BE2C (cell line): ENCODE measurements at regions not wholly inside any gene's neighbourhood (a gene's known extent, or its start where the extent isn't known, plus 50 kb on each side); places are given as distances from the start of the nearest gene placed in this dataset.

Experiments
- DNase-seq: peaks from one replicate; pipeline ENCODE4 v3.0.0-alpha.2; 2020
- H3K27me3 ChIP-seq: fragments of 250-450 bp; sonication (Bioruptor Pico); 2 replicates; pipeline ENCODE4 v1.5.1; 2020; ENCODE audit warnings: mild to moderate bottlenecking
- H3K36me3 ChIP-seq: fragments of 250-450 bp; sonication (Bioruptor Pico); 2 replicates; pipeline ENCODE4 v1.5.1; 2020; ENCODE audit warnings: mild to moderate bottlenecking
- H3K4me1 ChIP-seq: fragments of 250-450 bp; sonication (Bioruptor Pico); 2 replicates; pipeline ENCODE4 v1.5.1; 2020
- H3K4me3 ChIP-seq: 2 replicates; pipeline ENCODE4 v1.5.1; 2011; ENCODE audit warnings: low read depth, low read length
- H3K9me3 ChIP-seq: fragments of 250-450 bp; sonication (Bioruptor Pico); 2 replicates; pipeline ENCODE4 v1.5.1; 2020
- TF ChIP-seq, protein P1 (sequence below): IDR thresholded peaks from 2 replicates; pipeline ENCODE4 v1.5.1; 2012; ENCODE audit warnings: mild to moderate bottlenecking, low read depth, low read length

DNA sequence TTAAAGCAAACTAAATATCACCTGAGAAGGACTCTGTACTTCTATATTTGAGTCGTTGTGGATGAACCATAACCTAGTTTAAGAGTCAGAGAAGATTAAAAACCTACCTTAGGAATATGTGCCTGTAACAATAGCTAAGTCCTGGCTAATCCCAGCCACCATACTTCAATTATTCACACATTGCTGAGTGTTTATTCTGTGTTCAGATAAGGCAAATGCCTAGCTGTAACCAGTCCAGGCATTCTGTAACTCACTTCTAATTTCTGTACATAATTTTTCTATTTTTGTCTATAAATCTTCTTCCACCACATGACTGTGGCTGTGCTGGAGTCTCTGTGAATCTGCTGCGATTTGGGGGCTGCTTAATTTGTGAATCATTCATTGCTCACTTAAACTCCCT lies 441.9 kb upstream of the ADAMTS5 start:
- TF ChIP-seq, protein P1, sequence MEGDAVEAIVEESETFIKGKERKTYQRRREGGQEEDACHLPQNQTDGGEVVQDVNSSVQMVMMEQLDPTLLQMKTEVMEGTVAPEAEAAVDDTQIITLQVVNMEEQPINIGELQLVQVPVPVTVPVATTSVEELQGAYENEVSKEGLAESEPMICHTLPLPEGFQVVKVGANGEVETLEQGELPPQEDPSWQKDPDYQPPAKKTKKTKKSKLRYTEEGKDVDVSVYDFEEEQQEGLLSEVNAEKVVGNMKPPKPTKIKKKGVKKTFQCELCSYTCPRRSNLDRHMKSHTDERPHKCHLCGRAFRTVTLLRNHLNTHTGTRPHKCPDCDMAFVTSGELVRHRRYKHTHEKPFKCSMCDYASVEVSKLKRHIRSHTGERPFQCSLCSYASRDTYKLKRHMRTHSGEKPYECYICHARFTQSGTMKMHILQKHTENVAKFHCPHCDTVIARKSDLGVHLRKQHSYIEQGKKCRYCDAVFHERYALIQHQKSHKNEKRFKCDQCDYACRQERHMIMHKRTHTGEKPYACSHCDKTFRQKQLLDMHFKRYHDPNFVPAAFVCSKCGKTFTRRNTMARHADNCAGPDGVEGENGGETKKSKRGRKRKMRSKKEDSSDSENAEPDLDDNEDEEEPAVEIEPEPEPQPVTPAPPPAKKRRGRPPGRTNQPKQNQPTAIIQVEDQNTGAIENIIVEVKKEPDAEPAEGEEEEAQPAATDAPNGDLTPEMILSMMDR = no peak
- DNase-seq = no peak
- no peaks in the 10 kb centered on the region for H3K9me3 ChIP-seq
- 0 out of 2 replicates have a peak, but pooled peaks cover 3% of the 10 kb centered on the region for H3K4me1 ChIP-seq
- no peaks in the 10 kb centered on the region for H3K36me3 ChIP-seq
- H3K4me3 ChIP-seq = no peak overlapping the region
- H3K27me3 ChIP-seq = no peaks in the 10 kb centered on the region

DNA sequence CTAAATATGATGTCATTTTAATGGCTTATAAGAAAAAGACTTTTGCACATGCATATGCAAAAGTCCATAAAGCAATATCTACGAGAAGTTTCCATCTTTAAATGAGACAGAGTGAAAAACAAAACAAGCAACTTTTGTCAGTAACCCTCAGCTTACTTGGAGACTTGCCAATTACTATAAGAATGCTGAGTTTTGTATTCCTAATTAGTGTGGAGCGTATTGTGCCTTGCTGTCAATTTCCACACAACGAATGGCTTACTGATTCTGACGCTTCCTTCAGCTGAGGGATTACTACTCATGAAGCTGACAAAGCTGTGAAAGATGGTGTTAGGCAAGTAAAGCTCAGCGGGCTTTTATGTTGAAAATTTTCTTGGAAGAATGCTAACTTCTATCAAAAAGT lies 440.4 kb upstream of the ADAMTS5 start:
- Histone ChIP-seq H3K9me3 (no peaks in the 10 kb centered on the region), H3K4me3 (no peak overlapping the region), H3K27me3 (no peaks in the 10 kb centered on the region), H3K4me1 (0 out of 2 replicates have a peak, but pooled peaks cover 3% of the 10 kb centered on the region), H3K36me3 (no peaks in the 10 kb centered on the region)
- no peak for DNase-seq
- TF ChIP-seq, protein P1 = no peak

DNA sequence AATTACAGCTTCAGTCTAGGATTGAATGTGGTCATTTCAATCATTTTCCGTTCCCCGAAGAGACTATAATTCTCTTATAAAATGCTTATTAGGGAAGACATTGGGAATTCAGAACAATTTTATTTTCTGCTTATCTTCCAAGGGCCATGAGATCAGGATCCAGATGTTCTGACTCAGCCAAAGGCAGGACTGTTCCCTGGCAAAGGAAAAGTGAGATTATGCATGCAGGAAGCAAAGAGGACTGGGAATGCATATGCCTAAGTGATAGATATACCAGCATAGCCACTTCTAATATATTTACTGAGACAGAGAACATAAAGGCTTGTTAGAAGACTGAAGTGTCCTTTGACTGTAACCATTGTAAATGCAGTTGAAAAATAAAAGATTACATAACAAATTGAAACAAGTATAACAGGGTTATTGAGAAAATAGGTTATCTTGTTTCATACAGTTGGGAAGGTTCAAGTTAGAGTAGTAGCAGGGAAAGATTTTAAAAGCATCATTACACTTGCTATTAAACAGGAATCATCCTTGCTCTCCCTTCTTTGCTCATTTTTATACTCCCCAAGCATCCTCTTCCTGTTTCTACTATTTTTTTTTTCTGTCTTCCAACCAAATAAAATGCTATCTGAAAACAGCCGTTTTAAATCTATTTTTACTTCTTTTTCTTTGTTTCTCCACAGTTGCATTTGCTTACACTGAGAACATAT lies 439.6 kb upstream of the ADAMTS5 start:
- DNase-seq = no peak
- Histone ChIP-seq H3K4me3 (no peak overlapping the region), H3K9me3 (no peaks in the 10 kb centered on the region), H3K27me3 (no peaks in the 10 kb centered on the region), H3K4me1 (0 out of 2 replicates have a peak, but pooled peaks cover 3% of the 10 kb centered on the region), H3K36me3 (no peaks in the 10 kb centered on the region)
- TF ChIP-seq, protein P1 = no peak

DNA sequence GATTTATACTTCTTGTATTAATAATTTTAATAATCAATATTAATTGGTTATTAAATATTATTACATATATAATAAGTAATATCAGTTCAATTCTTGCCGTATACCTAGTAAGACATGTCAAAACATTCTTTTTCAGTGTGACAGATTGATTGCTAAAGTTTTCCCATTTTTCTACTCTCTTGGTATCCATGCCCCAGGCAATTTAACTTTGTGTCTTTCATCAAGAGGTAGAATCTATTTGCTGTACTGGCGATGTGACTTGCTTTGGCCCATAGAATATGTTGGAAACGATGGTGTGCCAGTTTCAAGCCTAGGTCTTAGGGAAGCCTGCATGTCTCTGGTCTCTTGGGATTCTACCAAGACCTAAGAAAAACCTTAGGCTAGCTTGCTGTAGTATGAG lies 436.1 kb upstream of the ADAMTS5 start:
- H3K27me3 ChIP-seq = no peaks in the 10 kb centered on the region
- TF ChIP-seq, protein P1 = no peak
- no peaks in the 10 kb centered on the region for H3K36me3 ChIP-seq
- no peaks in the 10 kb centered on the region for H3K9me3 ChIP-seq
- DNase-seq = no peak
- H3K4me1 ChIP-seq = 0 out of 2 replicates have a peak, but pooled peaks cover 3% of the 10 kb centered on the region
- no peak overlapping the region for H3K4me3 ChIP-seq

DNA sequence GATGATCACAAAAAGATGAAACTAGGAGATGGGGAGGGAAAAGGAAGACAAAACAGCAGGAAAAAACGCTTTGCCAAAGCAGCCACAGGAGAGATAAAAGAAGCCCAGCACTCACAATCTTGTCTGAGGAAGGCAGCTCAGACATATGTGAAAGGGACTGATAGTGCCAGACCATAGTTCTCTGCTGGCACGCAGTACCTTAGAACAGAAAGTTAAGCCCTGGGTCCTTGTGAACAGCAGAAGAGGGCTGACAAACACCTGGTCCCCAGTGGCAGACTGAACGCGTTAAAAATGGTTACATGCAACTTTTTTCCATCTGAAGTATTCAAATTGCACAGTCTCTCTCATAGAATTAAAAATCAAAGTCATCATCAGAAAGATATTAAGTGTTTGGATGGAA lies 433.2 kb upstream of the ADAMTS5 start:
- Histone ChIP-seq H3K4me3 (no peak overlapping the region), H3K36me3 (no peaks in the 10 kb centered on the region), H3K9me3 (no peaks in the 10 kb centered on the region), H3K27me3 (no peaks in the 10 kb centered on the region), H3K4me1 (no peaks in the 10 kb centered on the region)
- TF ChIP-seq, protein P1 = no peak
- DNase-seq = no peak

DNA sequence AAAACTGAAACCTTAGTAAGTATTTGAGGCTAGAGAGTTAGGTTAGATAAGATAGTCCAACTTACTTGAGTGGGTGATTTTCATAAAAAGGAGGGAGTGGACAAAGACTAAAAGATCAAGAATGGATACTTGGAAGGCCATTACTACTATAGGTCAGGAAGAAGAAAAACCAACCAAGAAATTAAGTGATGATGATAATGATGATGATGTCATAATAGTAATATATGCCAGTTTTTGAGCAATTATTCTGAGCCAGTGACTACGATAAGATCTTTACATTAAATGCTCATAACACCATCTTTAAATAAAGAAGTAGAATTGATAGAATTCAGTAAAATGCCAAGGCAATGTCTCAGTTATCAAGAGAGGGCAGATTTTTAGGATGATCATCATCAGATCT lies 430.7 kb upstream of the ADAMTS5 start:
- Histone ChIP-seq H3K36me3 (no peaks in the 10 kb centered on the region), H3K9me3 (no peaks in the 10 kb centered on the region), H3K4me1 (no peaks in the 10 kb centered on the region), H3K4me3 (no peak overlapping the region), H3K27me3 (no peaks in the 10 kb centered on the region)
- TF ChIP-seq, protein P1 = no peak
- no peak for DNase-seq
